Brain microvascular endothelial cell (primary cell): ENCODE measurements at regions not wholly inside any gene's neighbourhood (a gene's known extent, or its start where the extent isn't known, plus 50 kb on each side); places are given as distances from the start of the nearest gene placed in this dataset.

Experiments used
- DNase-seq: peaks from one replicate; pipeline ENCODE4 v3.0.0-alpha.2; 2020
- H3K27ac ChIP-seq: fragments of 250-450 bp; sonication (Bioruptor Pico); 2 replicates; pipeline ENCODE4 v1.5.1; 2020; ENCODE audit warnings: mild to moderate bottlenecking, moderate library complexity
- H3K27me3 ChIP-seq: fragments of 250-450 bp; sonication (Bioruptor Pico); replicated peaks from 2 replicates; pipeline ENCODE4 v1.5.1; 2020; ENCODE audit warnings: mild to moderate bottlenecking
- H3K36me3 ChIP-seq: fragments of 250-450 bp; sonication (Bioruptor Pico); replicated peaks from 2 replicates; pipeline ENCODE4 v1.5.1; 2020; ENCODE audit warnings: mild to moderate bottlenecking
- H3K4me3 ChIP-seq: 2 replicates; pipeline ENCODE4 v1.5.1; 2011; ENCODE audit warnings: low read depth, mild to moderate bottlenecking, control low read depth, low read length, moderate library complexity
- CTCF ChIP-seq: IDR thresholded peaks from 2 replicates; pipeline ENCODE4 v1.5.1; 2011; ENCODE audit warnings: low read depth, mild to moderate bottlenecking, moderate library complexity, low read length, control low read depth, inconsistent platforms; ENCODE audit errors: missing control alignments
- in situ Hi-C: cut with HindIII; loops from 2 replicates; pipeline ENCODE4 v1.10.0; 2017; ENCODE audit warnings: low sequenced_read_pairs, low pct_ligation_motif_present

GRCh38 chr17:69972251-69972650 lies 102.8 kb upstream of the KCNJ16 start:
- Histone ChIP-seq H3K27ac (no peak overlapping the region), H3K4me3 (no peak overlapping the region), H3K27me3 (no peaks in the 10 kb centered on the region), H3K36me3 (no peaks in the 10 kb centered on the region)
- no peak for TF ChIP-seq CTCF
- in situ Hi-C loops: no loop called here
- no peak for DNase-seq

GRCh38 chr17:69975808-69976207 lies 99.2 kb upstream of the KCNJ16 start:
- in situ Hi-C loops: no loop called here
- H3K27ac ChIP-seq: no peak overlapping the region
- no peak overlapping the region for H3K4me3 ChIP-seq
- no peaks in the 10 kb centered on the region for H3K36me3 ChIP-seq
- TF ChIP-seq CTCF: no peak
- no peak for DNase-seq
- H3K27me3 ChIP-seq: no peaks in the 10 kb centered on the region

DNA sequence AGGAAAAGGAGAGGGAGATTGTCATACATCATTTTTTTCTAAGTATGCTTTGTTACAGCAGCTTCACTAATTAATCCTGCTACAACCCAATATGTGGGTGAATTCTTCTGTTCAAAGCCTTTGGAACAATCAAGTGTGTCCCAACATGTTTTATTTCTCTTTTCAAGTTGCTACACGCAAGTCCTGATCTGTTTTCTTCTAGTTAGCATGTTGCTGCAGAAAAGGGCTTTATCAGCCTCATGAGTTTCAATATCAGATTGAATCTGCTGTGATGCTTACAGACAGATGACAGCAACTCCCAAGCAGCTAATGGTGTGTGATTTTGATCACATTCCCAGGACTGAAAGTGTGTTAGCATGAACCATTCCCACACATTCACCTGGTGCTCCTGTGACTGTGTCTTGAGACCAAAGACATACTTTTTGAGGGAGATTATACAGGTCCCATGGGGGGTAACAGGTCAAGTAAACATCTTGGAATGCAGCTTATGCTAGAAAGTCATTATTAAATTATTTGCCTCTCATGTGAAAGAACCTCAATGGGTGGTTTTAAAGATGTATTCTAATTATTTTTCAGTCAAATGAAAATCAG lies 96.9 kb upstream of the KCNJ16 start:
- DNase-seq: peak; percentile 9
- in situ Hi-C loops: no loop called here
- Histone ChIP-seq H3K27me3 (no peaks in the 10 kb centered on the region), H3K36me3 (no peaks in the 10 kb centered on the region), H3K4me3 (no peak overlapping the region), H3K27ac (no peak overlapping the region)
- TF ChIP-seq CTCF: no peak

DNA sequence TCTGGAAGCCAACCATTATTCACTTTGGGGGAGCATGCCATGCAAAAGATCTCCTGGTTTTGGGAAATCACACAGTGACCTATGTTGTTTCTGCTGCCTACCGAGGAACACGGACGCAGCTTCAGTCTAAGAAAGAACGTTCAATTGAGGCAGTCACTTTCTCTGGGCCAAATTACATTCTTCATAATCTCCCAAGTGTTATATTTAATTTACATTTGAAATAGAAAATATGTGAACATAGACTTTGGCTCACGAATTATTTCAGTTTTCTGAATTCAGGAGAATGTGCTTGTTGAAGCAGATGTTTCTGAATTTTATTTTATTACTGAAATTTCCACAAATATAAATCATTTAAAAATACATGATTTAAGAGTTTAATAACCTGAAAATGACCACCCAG lies 93.6 kb upstream of the KCNJ16 start:
- Histone ChIP-seq H3K36me3 (no peaks in the 10 kb centered on the region), H3K27me3 (no peaks in the 10 kb centered on the region), H3K27ac (no peak overlapping the region), H3K4me3 (no peak overlapping the region)
- DNase-seq: no peak
- no peak for TF ChIP-seq CTCF
- in situ Hi-C loops: no loop called here

- DNase-seq: no peak
- Histone ChIP-seq H3K27me3 (no peaks in the 10 kb centered on the region), H3K27ac (no peak overlapping the region), H3K4me3 (no peak overlapping the region), H3K36me3 (no peaks in the 10 kb centered on the region)
- in situ Hi-C loops: no loop called here
- no peak for TF ChIP-seq CTCF
Observed at GRCh38 chr17:69995476-69995875, 79.5 kb upstream of the KCNJ16 start.

DNA sequence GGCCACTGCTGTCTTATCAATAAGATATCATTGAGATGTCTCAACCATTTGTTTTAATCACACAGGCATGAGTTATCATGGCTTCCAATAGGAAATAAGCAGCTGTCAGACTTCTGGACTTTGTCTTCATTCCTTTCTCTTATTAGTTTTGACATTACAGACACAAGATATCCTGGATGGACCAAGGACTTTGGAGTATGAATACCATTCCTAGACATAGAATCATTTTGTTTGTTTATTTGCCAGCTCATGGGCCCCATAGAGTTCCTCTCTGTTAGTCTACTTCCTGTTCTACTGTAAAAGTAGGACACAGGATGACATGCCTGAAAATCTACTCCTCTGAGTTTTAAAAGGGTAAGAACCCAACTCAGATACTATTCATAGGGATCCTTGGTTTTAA lies 77.7 kb upstream of the KCNJ16 start:
- peak; percentile 26 for DNase-seq
- TF ChIP-seq CTCF: no peak
- H3K27ac ChIP-seq: no peak overlapping the region
- no peak overlapping the region for H3K4me3 ChIP-seq
- no peaks in the 10 kb centered on the region for H3K27me3 ChIP-seq
- in situ Hi-C loops: no loop called here
- no peaks in the 10 kb centered on the region for H3K36me3 ChIP-seq
